HEK293 (cell line): ENCODE measurements at regions not wholly inside any gene's neighbourhood (a gene's known extent, or its start where the extent isn't known, plus 50 kb on each side); places are given as distances from the start of the nearest gene placed in this dataset.

ENCODE experiments used
- CTCF ChIA-PET: fragments of 350-600 bp; formaldehyde crosslinking; extraction: SDS; loops from one replicate; lab custom pipeline; 2021; ENCODE audit warnings: antibody characterized with exemption; lab: Yijun Ruan, JAX
- POLR2A ChIA-PET: fragments of 300-600 bp; formaldehyde crosslinking; extraction: SDS; loops from one replicate; lab custom pipeline; 2020; ENCODE audit warnings: antibody characterized with exemption, inconsistent platforms; lab: Yijun Ruan, JAX
- H3K27ac ChIP-seq: fragments of 200-500 bp; sonication (Bioruptor generic); 2 replicates; pipeline ENCODE4 v1.5.1; 2014; ENCODE audit warnings: low read depth, low read length, control low read depth, inconsistent platforms; ENCODE audit errors: extremely low read depth
- H3K36me3 ChIP-seq, 2 experiments: fragments of 200-500 bp in 1 of 2; sonication (Bioruptor generic) in 1 of 2; 1 replicate in 1 of 2; 2 replicates in 1 of 2; pipeline ENCODE4 v1.5.1; 2014 to 2017; ENCODE audit warnings: inconsistent platforms in 2 of 2, low read length in 2 of 2; ENCODE audit not compliant: control insufficient read depth in 2 of 2, insufficient read depth in 1 of 2
- H3K4me1 ChIP-seq: fragments of 200-500 bp; sonication (Bioruptor generic); 2 replicates; pipeline ENCODE4 v1.5.1; 2014; ENCODE audit warnings: mild to moderate bottlenecking, low read length, inconsistent platforms; ENCODE audit not compliant: control insufficient read depth, insufficient read depth
- H3K4me3 ChIP-seq: 2 replicates; pipeline ENCODE4 v1.5.1; 2011; ENCODE audit warnings: low read depth, mild to moderate bottlenecking, control low read depth, low read length, moderate library complexity
- H3K9me3 ChIP-seq: fragments of 200-500 bp; sonication (Bioruptor generic); 2 replicates; pipeline ENCODE4 v1.5.1; 2014; ENCODE audit warnings: low read depth, low read length, inconsistent platforms; ENCODE audit not compliant: control insufficient read depth, insufficient read depth
- BCL11B ChIP-seq: fragments of 450-650 bp; formaldehyde crosslinking; IDR thresholded peaks from 2 replicates; pipeline ENCODE4 v1.5.1; 2016; ENCODE audit warnings: low read depth, missing biosample characterization, missing genetic modification characterization
- CTCF ChIP-seq: fragments of 450-650 bp; formaldehyde crosslinking; IDR thresholded peaks from 2 replicates; pipeline ENCODE4 v1.5.1; 2016; ENCODE audit warnings: missing biosample characterization, missing genetic modification characterization
- FEZF1 ChIP-seq: fragments of 450-650 bp; formaldehyde crosslinking; IDR thresholded peaks from 2 replicates; pipeline ENCODE4 v1.5.1; 2016; ENCODE audit warnings: missing biosample characterization, missing genetic modification characterization
- HOXD13 ChIP-seq: sonication (generic); formaldehyde crosslinking; IDR thresholded peaks from 2 replicates; pipeline ENCODE4 v1.8.0; 2022; ENCODE audit warnings: missing genetic modification reagents, borderline replicate concordance
- OSR2 ChIP-seq: fragments of 450-650 bp; formaldehyde crosslinking; IDR thresholded peaks from 2 replicates; pipeline ENCODE4 v1.5.1; 2016; ENCODE audit warnings: missing biosample characterization, missing genetic modification characterization
- PATZ1 ChIP-seq: fragments of 450-650 bp; formaldehyde crosslinking; IDR thresholded peaks from 2 replicates; pipeline ENCODE4 v1.5.1; 2016; ENCODE audit warnings: missing biosample characterization, missing genetic modification characterization
- PBX3 ChIP-seq: sonication (generic); formaldehyde crosslinking; IDR thresholded peaks from 2 replicates; pipeline ENCODE4 v1.8.1; 2022; ENCODE audit warnings: mild to moderate bottlenecking, moderate library complexity, missing genetic modification reagents
- ZBTB26 ChIP-seq: fragments of 450-650 bp; formaldehyde crosslinking; optimal IDR thresholded peaks from 2 replicates; pipeline ENCODE3; 2016; ENCODE audit warnings: missing biosample characterization, mild to moderate bottlenecking, missing genetic modification characterization
- ZBTB8A ChIP-seq: fragments of 450-650 bp; formaldehyde crosslinking; IDR thresholded peaks from 2 replicates; pipeline ENCODE4 v1.5.1; 2016; ENCODE audit warnings: missing biosample characterization, missing genetic modification characterization
- ZEB2 ChIP-seq: fragments of 450-650 bp; formaldehyde crosslinking; IDR thresholded peaks from 2 replicates; pipeline ENCODE4 v1.5.1; 2016; ENCODE audit warnings: missing biosample characterization, missing genetic modification characterization
- ZNF184 ChIP-seq: fragments of 450-650 bp; IDR thresholded peaks from 2 replicates; pipeline ENCODE4 v1.5.1; 2018; ENCODE audit warnings: missing biosample characterization, mild to moderate bottlenecking, missing genetic modification characterization
- ZNF211 ChIP-seq: fragments of 450-650 bp; formaldehyde crosslinking; IDR thresholded peaks from 2 replicates; pipeline ENCODE4 v1.5.1; 2016; ENCODE audit warnings: low read depth, missing biosample characterization, missing genetic modification characterization
- ZNF280D ChIP-seq: fragments of 450-650 bp; formaldehyde crosslinking; IDR thresholded peaks from 2 replicates; pipeline ENCODE4 v1.5.1; 2016; ENCODE audit warnings: missing biosample characterization, missing genetic modification characterization
- ZNF366 ChIP-seq: fragments of 450-650 bp; formaldehyde crosslinking; conservative IDR thresholded peaks from 2 replicates; pipeline ENCODE4 v1.5.1; 2016; ENCODE audit warnings: missing biosample characterization, missing genetic modification characterization
- ZNF423 ChIP-seq: fragments of 450-650 bp; formaldehyde crosslinking; IDR thresholded peaks from 2 replicates; pipeline ENCODE4 v1.5.1; 2016; ENCODE audit warnings: missing biosample characterization, missing genetic modification characterization
- ZNF501 ChIP-seq: fragments of 450-650 bp; formaldehyde crosslinking; IDR thresholded peaks from 2 replicates; pipeline ENCODE4 v1.5.1; 2016; ENCODE audit warnings: missing biosample characterization, missing genetic modification characterization
- ZNF585B ChIP-seq: fragments of 450-650 bp; formaldehyde crosslinking; IDR thresholded peaks from 2 replicates; pipeline ENCODE4 v1.5.1; 2016; ENCODE audit warnings: missing biosample characterization, missing genetic modification characterization
- ZNF629 ChIP-seq: fragments of 450-650 bp; formaldehyde crosslinking; IDR thresholded peaks from 2 replicates; pipeline ENCODE4 v1.5.1; 2017; ENCODE audit warnings: missing biosample characterization, missing genetic modification characterization
- ZNF660 ChIP-seq: fragments of 450-650 bp; IDR thresholded peaks from 2 replicates; pipeline ENCODE4 v1.5.1; 2018; ENCODE audit warnings: missing biosample characterization, mild to moderate bottlenecking, missing genetic modification characterization
- ZNF664 ChIP-seq: fragments of 450-650 bp; formaldehyde crosslinking; IDR thresholded peaks from 2 replicates; pipeline ENCODE4 v1.5.1; 2016; ENCODE audit warnings: missing biosample characterization, missing genetic modification characterization
- ZNF692 ChIP-seq: fragments of 450-650 bp; formaldehyde crosslinking; IDR thresholded peaks from 2 replicates; pipeline ENCODE4 v1.5.1; 2016; ENCODE audit warnings: missing biosample characterization, missing genetic modification characterization
- ZNF843 ChIP-seq: fragments of 450-650 bp; formaldehyde crosslinking; IDR thresholded peaks from 2 replicates; pipeline ENCODE4 v1.5.1; 2016; ENCODE audit warnings: missing biosample characterization, missing genetic modification characterization

- H3K9me3 ChIP-seq: no peaks in the 10 kb centered on the region
- 0 out of 2 replicates have a peak, but pooled peaks have one; percentile 36 for TF ChIP-seq ZNF280D (tag by site-specific recombination)
- TF ChIP-seq ZNF664 (tag by site-specific recombination): peak; percentile 74
- no peak for TF ChIP-seq HOXD13 (CRISPR knock-in tag)
- peak; percentile 96 for TF ChIP-seq ZNF366
- TF ChIP-seq, all 188 proteins: peak for 3
- Histone ChIP-seq H3K36me3 (no peaks in the 10 kb centered on the region), H3K4me1 (peaks cover 3% of the 10 kb centered on the region; the same call in 1 of the 2 replicates), H3K4me3 (no peak overlapping the region), H3K27ac (peak overlapping the region; percentile 75; the same call in 1 of the 2 replicates)
- CTCF ChIA-PET: interaction anchor here (0.6 kb wide), 2 partner anchors 131 to 747 kb away, joined by 3 read pairs; no protein-coding TSS in a partner anchor
- POLR2A ChIA-PET: no interaction called here
Measured at GRCh38 chr5:159772698-159773061, 143.6 kb upstream of the ADRA1B start.

- Histone ChIP-seq H3K4me1 (peaks cover 3% of the 10 kb centered on the region; the same call in 1 of the 2 replicates), H3K36me3 (no peaks in the 10 kb centered on the region), H3K4me3 (peak overlapping the region; percentile 26), H3K9me3 (no peaks in the 10 kb centered on the region), H3K27ac (peak overlapping the region; percentile 75; the same call in 1 of the 2 replicates)
- ChIA-PET POLR2A (no interaction called here), CTCF (interaction anchor here (0.6 kb wide), 2 partner anchors 120 to 131 kb away, joined by 3 read pairs; no protein-coding TSS in a partner anchor)
- TF ChIP-seq ZNF423 (tag by site-specific recombination) (0 out of 2 replicates have a peak, but pooled peaks have one; percentile 38), CTCF (peak; percentile 76), ZBTB8A (peak; percentile 86), PBX3 (peak; percentile 78; the same call in 1 of the 2 replicates), ZNF660 (tag by site-specific recombination) (peak; percentile 92), ZNF366 (peak; percentile 74), ZEB2 (tag by site-specific recombination) (peak; percentile 80), ZNF585B (tag by site-specific recombination) (no peak), ZNF501 (0 out of 2 replicates have a peak, but pooled peaks have one; percentile 11), OSR2 (tag by site-specific recombination) (no peak), ZNF184 (tag by site-specific recombination) (peak; percentile 23; the same call in 1 of the 2 replicates), ZNF629 (tag by site-specific recombination) (peak; percentile 69), BCL11B (no peak), PATZ1 (tag by site-specific recombination) (peak; percentile 45), FEZF1 (tag by site-specific recombination) (peak; percentile 61), ZNF692 (tag by site-specific recombination) (0 out of 2 replicates have a peak, but pooled peaks have one; percentile 30), ZBTB26 (tag by site-specific recombination) (peak; percentile 88), ZNF843 (tag by site-specific recombination) (no peak), ZNF211 (tag by site-specific recombination) (no peak)
Measured at GRCh38 chr5:159773062-159773924, 143.0 kb upstream of the ADRA1B start.
